GM21786 (cell line): ENCODE measurements at regions not wholly inside any gene's neighbourhood (a gene's known extent, or its start where the extent isn't known, plus 50 kb on each side); places are given as distances from the start of the nearest gene placed in this dataset.

Experiments used
- ATAC-seq: cut with Tn5 transposase; IDR thresholded peaks from one replicate; pipeline ENCODE4 v1.9.1; 2021; ENCODE audit not compliant: unreplicated experiment

GRCh38 chr6:43858161-43859153, 88.4 kb downstream of the VEGFA start:
- ATAC-seq = no peak

- ATAC-seq = no peak
Measured at GRCh38 chr6:43856005-43856765, 86.2 kb downstream of the VEGFA start.

- ATAC-seq = no peak
Measured at GRCh38 chr6:43855247-43855646, 85.2 kb downstream of the VEGFA start.

GRCh38 chr6:43853066-43853650, 83.1 kb downstream of the VEGFA start:
- ATAC-seq = no peak

- ATAC-seq = no peak
Measured at GRCh38 chr6:43852350-43852864, 82.4 kb downstream of the VEGFA start.

- no peak for ATAC-seq
Measured at GRCh38 chr6:43851204-43851865, 81.3 kb downstream of the VEGFA start.

GRCh38 chr6:43850314-43851203, 80.5 kb downstream of the VEGFA start:
- no peak for ATAC-seq

- ATAC-seq = no peak
Measured at GRCh38 chr6:43849844-43850243, 79.8 kb downstream of the VEGFA start.

- no peak for ATAC-seq
Measured at GRCh38 chr6:43848671-43849391, 78.8 kb downstream of the VEGFA start.

- no peak for ATAC-seq
Measured at GRCh38 chr6:43847741-43848630, 78.0 kb downstream of the VEGFA start.

GRCh38 chr6:43846556-43846955, 76.5 kb downstream of the VEGFA start:
- no peak for ATAC-seq

GRCh38 chr6:43845646-43846045, 75.6 kb downstream of the VEGFA start:
- no peak for ATAC-seq

- no peak for ATAC-seq
Measured at GRCh38 chr6:43843669-43844171, 73.7 kb downstream of the VEGFA start.

GRCh38 chr6:43843097-43843645, 73.2 kb downstream of the VEGFA start:
- ATAC-seq = no peak

- ATAC-seq = no peak
Measured at GRCh38 chr6:43842231-43842794, 72.3 kb downstream of the VEGFA start.

GRCh38 chr6:43840490-43841218, 70.6 kb downstream of the VEGFA start:
- no peak for ATAC-seq
